B cell (primary cell): ENCODE measurements at regions not wholly inside any gene's neighbourhood (a gene's known extent, or its start where the extent isn't known, plus 50 kb on each side); places are given as distances from the start of the nearest gene placed in this dataset.

Experiments
- CTCF ChIP-seq: fragments of 200-600 bp; IDR thresholded peaks from one replicate; pipeline ENCODE4 v1.8.0; 2022; ENCODE audit warnings: antibody characterized with exemption, mild to moderate bottlenecking
- EZH2 ChIP-seq: IDR thresholded peaks from 2 replicates; pipeline ENCODE4 v1.6.1; 2012; ENCODE audit warnings: borderline replicate concordance, low read depth, mild to moderate bottlenecking, moderate library complexity, low read length; ENCODE audit not compliant: insufficient read depth, poor library complexity, severe bottlenecking

GRCh38 chr7:133164498-133164897 is 82.6 kb upstream of the CHCHD3 start:
- TF ChIP-seq EZH2 (no peak), CTCF (no peak)
